NCI-H748 (cell line): ENCODE measurements at regions not wholly inside any gene's neighbourhood (a gene's known extent, or its start where the extent isn't known, plus 50 kb on each side); places are given as distances from the start of the nearest gene placed in this dataset.
A peak's percentile ranks its signal among the peaks of the same experiment; 100 is the strongest.
"Not testable (repeated sequence)": the region's sequence is repeated elsewhere in the genome, so short reads cannot be mapped to it uniquely, and the experiment has no call there.

Source experiments
- DNase-seq: peaks from one replicate; lab custom pipeline; 2025; ENCODE audit not compliant: unreplicated experiment; lab: John Stamatoyannopoulos, UW

- peak; percentile 81 for DNase-seq
Measured at GRCh38 chr13:111658145-111659100, 338.0 kb downstream of the TEX29 start.

- DNase-seq, result peak; percentile 26
Measured at GRCh38 chr13:111659219-111659775, 338.9 kb downstream of the TEX29 start.

- DNase-seq, result no peak
Measured at GRCh38 chr13:111659842-111660241, 339.4 kb downstream of the TEX29 start.

- no peak for DNase-seq
Measured at GRCh38 chr13:111661052-111661451, 340.6 kb downstream of the TEX29 start.

- DNase-seq, result no peak
Measured at GRCh38 chr13:111661776-111662175, 341.3 kb downstream of the TEX29 start.

GRCh38 chr13:111662451-111662850, 342.0 kb downstream of the TEX29 start:
- no peak for DNase-seq

GRCh38 chr13:111662895-111663294, 342.5 kb downstream of the TEX29 start:
- DNase-seq, result no peak

- no peak for DNase-seq
Measured at GRCh38 chr13:111663505-111663904, 343.1 kb downstream of the TEX29 start.

GRCh38 chr13:111663953-111664421, 343.5 kb downstream of the TEX29 start:
- no peak for DNase-seq

GRCh38 chr13:111664696-111665095, 344.3 kb downstream of the TEX29 start:
- no peak for DNase-seq

GRCh38 chr13:111665691-111666095, 345.3 kb downstream of the TEX29 start:
- no peak for DNase-seq

GRCh38 chr13:111666164-111666776, 345.8 kb downstream of the TEX29 start:
- no peak for DNase-seq

GRCh38 chr13:111667757-111668156, 347.3 kb downstream of the TEX29 start:
- DNase-seq, result no peak

GRCh38 chr13:111668451-111668850, 348.0 kb downstream of the TEX29 start:
- no peak for DNase-seq

GRCh38 chr13:111672198-111672597, 351.8 kb downstream of the TEX29 start:
- DNase-seq, result not testable (repeated sequence)

GRCh38 chr13:111678120-111678882, 357.9 kb downstream of the TEX29 start:
- not testable (repeated sequence) for DNase-seq

GRCh38 chr13:111679645-111680044, 359.2 kb downstream of the TEX29 start:
- DNase-seq, result not testable (repeated sequence)

- not testable (repeated sequence) for DNase-seq
Measured at GRCh38 chr13:111680100-111680499, 359.7 kb downstream of the TEX29 start.

- DNase-seq, result not testable (repeated sequence)
Measured at GRCh38 chr13:111692028-111692427, 371.6 kb downstream of the TEX29 start.

- DNase-seq, result not testable (repeated sequence)
Measured at GRCh38 chr13:111696121-111696520, 370.8 kb upstream of the SOX1 start.

GRCh38 chr13:111702059-111702458, 364.9 kb upstream of the SOX1 start:
- not testable (repeated sequence) for DNase-seq
